A673 (cell line): ENCODE measurements at regions not wholly inside any gene's neighbourhood (a gene's known extent, or its start where the extent isn't known, plus 50 kb on each side); places are given as distances from the start of the nearest gene placed in this dataset.
"Not testable (repeated sequence)": the region's sequence is repeated elsewhere in the genome, so short reads cannot be mapped to it uniquely, and the experiment has no call there.

Source experiments
- EZH2 ChIP-seq: fragments of 200-600 bp; sonication (generic); IDR thresholded peaks from 2 replicates; pipeline ENCODE4 v1.6.1; 2017; ENCODE audit warnings: borderline replicate concordance, low read depth, mild to moderate bottlenecking, mixed read lengths, antibody characterized with exemption, low read length; ENCODE audit not compliant: poor library complexity, severe bottlenecking
- TF ChIP-seq, protein P1 (sequence below): fragments of 300-800, 200-600 bp; sonication (generic); conservative IDR thresholded peaks from 2 replicates; pipeline ENCODE4 v1.5.1; 2017; ENCODE audit warnings: low read depth, mild to moderate bottlenecking, antibody characterized with exemption, low read length, moderate library complexity, mixed read lengths

DNA sequence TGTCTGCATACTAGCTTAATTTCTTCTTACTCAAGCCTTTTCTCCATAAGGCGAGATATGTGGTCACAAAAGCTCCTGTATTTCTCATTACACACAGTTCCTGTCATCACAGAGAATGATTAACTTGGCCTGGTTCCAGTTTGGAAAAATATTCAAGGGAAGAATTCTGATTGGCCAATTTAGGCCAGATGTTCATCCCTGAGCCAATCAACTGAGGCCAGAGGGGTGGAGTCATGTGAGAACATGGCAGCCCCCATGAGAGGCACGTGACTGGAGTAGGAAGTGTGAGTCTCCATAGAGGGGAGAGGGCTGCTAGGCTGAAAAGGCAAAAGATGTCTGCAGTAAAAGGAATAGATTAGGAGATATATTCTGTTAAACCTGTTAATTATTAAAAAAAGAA lies 167.5 kb upstream of the FRG2C start:
- TF ChIP-seq, protein P1, sequence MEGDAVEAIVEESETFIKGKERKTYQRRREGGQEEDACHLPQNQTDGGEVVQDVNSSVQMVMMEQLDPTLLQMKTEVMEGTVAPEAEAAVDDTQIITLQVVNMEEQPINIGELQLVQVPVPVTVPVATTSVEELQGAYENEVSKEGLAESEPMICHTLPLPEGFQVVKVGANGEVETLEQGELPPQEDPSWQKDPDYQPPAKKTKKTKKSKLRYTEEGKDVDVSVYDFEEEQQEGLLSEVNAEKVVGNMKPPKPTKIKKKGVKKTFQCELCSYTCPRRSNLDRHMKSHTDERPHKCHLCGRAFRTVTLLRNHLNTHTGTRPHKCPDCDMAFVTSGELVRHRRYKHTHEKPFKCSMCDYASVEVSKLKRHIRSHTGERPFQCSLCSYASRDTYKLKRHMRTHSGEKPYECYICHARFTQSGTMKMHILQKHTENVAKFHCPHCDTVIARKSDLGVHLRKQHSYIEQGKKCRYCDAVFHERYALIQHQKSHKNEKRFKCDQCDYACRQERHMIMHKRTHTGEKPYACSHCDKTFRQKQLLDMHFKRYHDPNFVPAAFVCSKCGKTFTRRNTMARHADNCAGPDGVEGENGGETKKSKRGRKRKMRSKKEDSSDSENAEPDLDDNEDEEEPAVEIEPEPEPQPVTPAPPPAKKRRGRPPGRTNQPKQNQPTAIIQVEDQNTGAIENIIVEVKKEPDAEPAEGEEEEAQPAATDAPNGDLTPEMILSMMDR, result not testable (repeated sequence)
- not testable (repeated sequence) for TF ChIP-seq EZH2
